OCI-LY1 (cell line): ENCODE measurements at regions not wholly inside any gene's neighbourhood (a gene's known extent, or its start where the extent isn't known, plus 50 kb on each side); places are given as distances from the start of the nearest gene placed in this dataset.

Experiments
- CTCF ChIP-seq: fragments of 200-600 bp; sonication (generic), shearing (Covaris generic); IDR thresholded peaks from 2 replicates; pipeline ENCODE4 v1.5.1; 2017; ENCODE audit warnings: mild to moderate bottlenecking, antibody characterized with exemption, low read length, moderate library complexity, mixed read lengths
- EZH2 ChIP-seq: fragments of 200-600 bp; sonication (generic), shearing (Covaris generic); IDR thresholded peaks from 2 replicates; pipeline ENCODE4 v1.8.0; 2017; ENCODE audit warnings: borderline replicate concordance, mixed run types, mild to moderate bottlenecking, antibody characterized with exemption, low read length, moderate library complexity, mixed read lengths

DNA sequence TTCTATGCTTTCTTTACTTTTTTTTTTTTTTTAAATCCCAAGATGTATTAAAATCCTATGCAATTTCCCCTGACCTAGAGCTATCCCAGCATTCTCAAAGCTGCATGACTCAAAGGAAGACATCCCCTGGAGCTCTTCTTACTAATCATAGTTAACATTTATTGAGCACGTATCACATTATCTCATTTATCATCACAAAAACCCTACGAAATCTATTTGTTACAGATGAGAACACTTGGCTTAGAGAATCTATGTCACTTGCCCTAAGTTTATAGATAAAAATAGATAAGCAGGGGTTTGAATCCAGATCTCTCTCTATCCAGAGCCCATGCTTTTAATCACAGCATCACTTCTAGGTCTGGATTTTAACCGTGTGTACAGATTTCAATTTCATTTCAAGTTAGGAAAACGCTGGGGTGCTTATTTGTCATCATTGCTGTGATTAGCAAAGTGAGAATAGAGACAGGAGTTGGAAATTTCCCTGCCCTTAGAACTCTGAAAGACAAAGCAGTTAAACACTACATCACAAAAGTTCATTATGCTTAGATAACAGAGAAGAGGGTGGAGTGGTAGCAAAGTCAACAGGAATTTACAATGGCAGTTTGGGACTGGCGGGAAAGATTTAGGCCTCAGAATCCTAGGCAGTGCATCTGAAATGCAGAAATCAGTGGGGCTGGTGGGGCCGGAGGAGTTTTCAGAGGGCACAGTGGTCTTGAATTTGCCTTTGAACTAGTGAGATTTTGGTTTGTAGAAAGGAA is 177.7 kb upstream of the FRMD6 start:
- TF ChIP-seq CTCF, result no peak
- TF ChIP-seq EZH2, result no peak
